ENCODE measurements at regions not wholly inside any gene's neighbourhood (a gene's known extent, or its start where the extent isn't known, plus 50 kb on each side); places are given as distances from the start of the nearest gene placed in this dataset.

DNA sequence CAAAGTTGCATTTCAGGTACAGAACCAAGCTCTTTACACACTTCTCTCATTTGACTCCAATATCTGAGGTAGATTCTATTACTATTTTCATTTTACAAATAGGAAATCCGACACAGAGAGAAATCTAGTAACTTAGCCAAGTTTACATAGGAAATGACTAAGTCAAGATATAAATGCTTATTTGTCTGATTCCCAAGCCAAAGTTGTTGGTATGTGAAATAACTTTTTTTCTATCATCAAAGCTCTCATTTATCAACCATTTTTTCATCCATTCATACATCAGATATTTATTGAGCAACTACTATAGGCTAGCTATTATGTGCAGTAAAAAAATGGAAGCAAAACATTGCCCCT is 89.2 kb upstream of the MITF start:
- Histone ChIP-seq H3K4me1 (peaks cover 10% of the 10 kb centered on the region), H3K9me3 (no peaks in the 10 kb centered on the region), H3K27me3 (no peaks in the 10 kb centered on the region), H3K36me3 (no peaks in the 10 kb centered on the region), H3K27ac (no peak overlapping the region), H3K4me3 (peak overlapping the region; percentile 2)
- TF ChIP-seq, protein P1, sequence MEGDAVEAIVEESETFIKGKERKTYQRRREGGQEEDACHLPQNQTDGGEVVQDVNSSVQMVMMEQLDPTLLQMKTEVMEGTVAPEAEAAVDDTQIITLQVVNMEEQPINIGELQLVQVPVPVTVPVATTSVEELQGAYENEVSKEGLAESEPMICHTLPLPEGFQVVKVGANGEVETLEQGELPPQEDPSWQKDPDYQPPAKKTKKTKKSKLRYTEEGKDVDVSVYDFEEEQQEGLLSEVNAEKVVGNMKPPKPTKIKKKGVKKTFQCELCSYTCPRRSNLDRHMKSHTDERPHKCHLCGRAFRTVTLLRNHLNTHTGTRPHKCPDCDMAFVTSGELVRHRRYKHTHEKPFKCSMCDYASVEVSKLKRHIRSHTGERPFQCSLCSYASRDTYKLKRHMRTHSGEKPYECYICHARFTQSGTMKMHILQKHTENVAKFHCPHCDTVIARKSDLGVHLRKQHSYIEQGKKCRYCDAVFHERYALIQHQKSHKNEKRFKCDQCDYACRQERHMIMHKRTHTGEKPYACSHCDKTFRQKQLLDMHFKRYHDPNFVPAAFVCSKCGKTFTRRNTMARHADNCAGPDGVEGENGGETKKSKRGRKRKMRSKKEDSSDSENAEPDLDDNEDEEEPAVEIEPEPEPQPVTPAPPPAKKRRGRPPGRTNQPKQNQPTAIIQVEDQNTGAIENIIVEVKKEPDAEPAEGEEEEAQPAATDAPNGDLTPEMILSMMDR (IDR thresholded peaks at IDR 0.05) = no peak
- TF ChIP-seq EP300 (IDR thresholded peaks at IDR 0.05) (no peak), POLR2A (IDR thresholded peaks at IDR 0.05) (no peak), POLR2AphosphoS5 (IDR thresholded peaks at IDR 0.05) (no peak)
- WGBS = 18% methylated on average over 1 of the region's 1 CpG
- no peak for DNase-seq (ENCODE audit: low spot score in 2 of 2)

DNA sequence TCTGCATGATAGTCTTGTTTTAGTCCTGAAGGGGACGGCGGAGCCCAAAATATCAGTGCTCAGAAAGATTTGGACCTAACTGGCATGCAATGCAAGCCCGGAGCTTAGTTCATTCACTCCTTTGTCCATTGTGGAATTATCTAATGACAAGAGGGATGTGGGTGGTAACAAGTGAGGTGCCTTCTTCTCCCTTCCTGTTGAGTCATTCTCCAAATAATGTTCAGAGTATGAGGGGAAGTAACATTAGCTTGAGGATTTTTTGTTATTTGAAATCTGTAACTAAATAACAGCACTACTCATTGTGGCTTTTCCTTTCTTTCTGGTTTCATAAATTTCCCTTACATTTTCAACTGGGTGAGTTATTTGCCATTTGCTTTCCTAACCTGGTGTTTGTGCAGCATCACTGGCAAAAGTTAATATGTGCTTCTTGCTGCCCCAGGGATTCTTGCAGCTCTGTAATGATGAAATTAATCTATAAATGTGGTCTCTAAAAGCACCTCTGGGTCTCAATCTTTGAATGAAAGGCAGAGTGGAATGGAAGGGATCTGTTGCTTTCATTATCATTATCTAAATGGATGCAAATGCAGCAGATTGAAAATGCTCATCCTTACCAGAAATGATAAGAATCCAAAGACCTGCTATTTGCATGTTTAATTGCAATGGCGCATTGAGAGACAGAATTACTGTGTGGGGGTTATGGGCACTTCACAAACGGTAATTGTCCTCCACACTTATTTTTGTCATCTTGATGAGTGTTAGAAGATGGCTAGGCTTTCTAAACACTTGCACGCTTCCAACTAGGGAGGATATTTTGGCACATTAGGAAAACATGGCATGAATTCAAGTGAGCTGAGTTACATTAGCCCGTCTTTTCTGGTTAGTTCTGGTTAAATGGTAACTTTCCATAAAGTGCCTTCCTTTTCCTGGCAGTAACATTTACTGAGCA is 89.9 kb upstream of the MITF start:
- Histone ChIP-seq H3K9me3 (no peaks in the 10 kb centered on the region), H3K36me3 (no peaks in the 10 kb centered on the region), H3K27me3 (no peaks in the 10 kb centered on the region), H3K4me1 (peaks cover 10% of the 10 kb centered on the region), H3K4me3 (peak overlapping the region; percentile 2), H3K27ac (no peak overlapping the region)
- no peak for DNase-seq (ENCODE audit: low spot score in 2 of 2)
- TF ChIP-seq, protein P1 (IDR thresholded peaks at IDR 0.05) = no peak
- no peak for TF ChIP-seq POLR2A (IDR thresholded peaks at IDR 0.05)
- TF ChIP-seq POLR2AphosphoS5 (IDR thresholded peaks at IDR 0.05) = no peak
- no peak for TF ChIP-seq EP300 (IDR thresholded peaks at IDR 0.05)
- 38% methylated on average over 7 of the region's 7 CpGs for WGBS

DNA sequence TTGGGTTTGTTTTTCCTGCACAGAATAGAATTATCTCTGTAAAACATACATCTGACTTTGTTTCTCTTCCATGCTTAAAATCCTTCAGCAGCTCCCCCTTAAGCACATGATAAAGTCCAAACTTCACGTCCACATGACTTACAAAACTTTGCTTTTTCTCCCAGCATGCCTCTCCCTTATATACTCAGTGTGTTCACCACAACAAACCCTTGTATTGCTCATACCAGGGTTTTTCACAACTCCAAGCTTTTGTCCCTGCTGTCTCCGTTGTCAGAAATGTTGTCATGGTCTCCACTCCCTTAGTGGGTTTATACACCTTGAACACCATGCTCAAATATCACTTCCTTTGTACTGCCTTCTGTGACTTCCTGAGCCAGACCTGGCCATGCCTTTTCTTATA is 91.1 kb upstream of the MITF start:
- Histone ChIP-seq H3K27ac (no peak overlapping the region), H3K36me3 (no peaks in the 10 kb centered on the region), H3K4me1 (peaks cover 10% of the 10 kb centered on the region), H3K9me3 (no peaks in the 10 kb centered on the region), H3K4me3 (no peak overlapping the region), H3K27me3 (no peaks in the 10 kb centered on the region)
- TF ChIP-seq, protein P1 (IDR thresholded peaks at IDR 0.05) = no peak
- no peak for TF ChIP-seq EP300 (IDR thresholded peaks at IDR 0.05)
- no peak for TF ChIP-seq POLR2AphosphoS5 (IDR thresholded peaks at IDR 0.05)
- no peak for TF ChIP-seq POLR2A (IDR thresholded peaks at IDR 0.05)
- no peak for DNase-seq (ENCODE audit: low spot score in 2 of 2)
- 74% methylated on average over 2 of the region's 2 CpGs for WGBS

GRCh38 chr3:69647511-69648110 is 91.7 kb upstream of the MITF start:
- H3K4me1 ChIP-seq = peaks cover 10% of the 10 kb centered on the region
- H3K4me3 ChIP-seq = no peak overlapping the region
- H3K27me3 ChIP-seq = no peaks in the 10 kb centered on the region
- no peaks in the 10 kb centered on the region for H3K36me3 ChIP-seq
- DNase-seq (ENCODE audit: low spot score in 2 of 2) = no peak
- 66% methylated on average over 2 of the region's 3 CpGs for WGBS
- no peaks in the 10 kb centered on the region for H3K9me3 ChIP-seq
- TF ChIP-seq POLR2AphosphoS5 (IDR thresholded peaks at IDR 0.05) (no peak), POLR2A (IDR thresholded peaks at IDR 0.05) (no peak), EP300 (IDR thresholded peaks at IDR 0.05) (no peak)
- TF ChIP-seq, protein P1 (IDR thresholded peaks at IDR 0.05) = no peak
- H3K27ac ChIP-seq = no peak overlapping the region

- peaks cover 10% of the 10 kb centered on the region for H3K4me1 ChIP-seq
- no peaks in the 10 kb centered on the region for H3K36me3 ChIP-seq
- no peak overlapping the region for H3K27ac ChIP-seq
- 86% methylated on average over 3 of the region's 3 CpGs for WGBS
- no peaks in the 10 kb centered on the region for H3K27me3 ChIP-seq
- TF ChIP-seq POLR2AphosphoS5 (IDR thresholded peaks at IDR 0.05) = no peak
- TF ChIP-seq, protein P1 (IDR thresholded peaks at IDR 0.05) = no peak
- TF ChIP-seq POLR2A (IDR thresholded peaks at IDR 0.05) = no peak
- TF ChIP-seq EP300 (IDR thresholded peaks at IDR 0.05) = no peak
- DNase-seq (ENCODE audit: low spot score in 2 of 2) = no peak
- H3K4me3 ChIP-seq = no peak overlapping the region
- H3K9me3 ChIP-seq = no peaks in the 10 kb centered on the region
Observed at GRCh38 chr3:69647081-69647480, 92.2 kb upstream of the MITF start.
